GM12872 (cell line): ENCODE measurements at regions not wholly inside any gene's neighbourhood (a gene's known extent, or its start where the extent isn't known, plus 50 kb on each side); places are given as distances from the start of the nearest gene placed in this dataset.

Source experiments
- CTCF ChIP-seq: IDR thresholded peaks from 3 replicates; pipeline ENCODE4 v1.5.1; 2011; ENCODE audit warnings: low read depth, mild to moderate bottlenecking, low read length, moderate library complexity; ENCODE audit not compliant: insufficient read depth

- no peak for TF ChIP-seq CTCF
These were observed 301.0 kb upstream of the SOX14 start for GRCh38 chr3:137463131-137463530.

- TF ChIP-seq CTCF, result no peak
These were observed 299.8 kb upstream of the SOX14 start for GRCh38 chr3:137464341-137464740.

- no peak for TF ChIP-seq CTCF
These were observed 295.7 kb upstream of the SOX14 start for GRCh38 chr3:137468446-137468845.

GRCh38 chr3:137469263-137469662, 294.9 kb upstream of the SOX14 start:
- TF ChIP-seq CTCF, result no peak

GRCh38 chr3:137471130-137471529, 293.0 kb upstream of the SOX14 start:
- TF ChIP-seq CTCF, result no peak

- TF ChIP-seq CTCF, result no peak
These were observed 292.4 kb upstream of the SOX14 start for GRCh38 chr3:137471558-137472204.

GRCh38 chr3:137477614-137478013, 286.5 kb upstream of the SOX14 start:
- TF ChIP-seq CTCF, result no peak
